ENCODE measurements at regions not wholly inside any gene's neighbourhood (a gene's known extent, or its start where the extent isn't known, plus 50 kb on each side); places are given as distances from the start of the nearest gene placed in this dataset.

DNA sequence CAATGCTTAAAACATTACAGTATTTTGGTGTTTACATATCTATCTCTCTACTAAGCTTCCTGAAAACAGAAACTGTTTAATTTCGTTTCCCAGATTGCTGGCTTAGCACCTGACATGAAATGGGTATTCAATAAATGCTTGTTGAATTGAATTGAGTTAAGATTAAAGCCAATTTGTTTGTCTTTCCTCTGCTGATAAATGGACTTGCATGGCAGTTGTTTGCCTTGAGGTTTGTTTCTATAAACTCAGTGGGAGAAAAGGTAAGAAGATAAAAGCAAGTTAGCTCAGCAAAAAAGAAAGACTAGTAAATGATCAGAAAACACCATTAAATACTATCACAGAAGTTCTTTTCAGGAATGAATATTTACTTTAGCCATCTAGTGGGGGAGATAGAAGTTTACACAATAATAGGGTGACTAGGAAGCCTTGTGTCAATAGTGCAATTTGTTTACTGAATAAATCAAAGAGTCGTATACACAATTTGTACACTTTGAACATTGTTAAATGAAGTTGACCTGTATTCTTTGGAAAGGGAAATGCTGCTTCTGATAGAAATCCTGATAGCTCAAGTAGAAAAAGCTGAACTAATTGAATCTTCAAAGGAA lies 754.5 kb upstream of the FAM98A start:
- no peak for DNase-seq

- no peak for DNase-seq
Observed at GRCh38 chr2:34349527-34349926, 750.4 kb upstream of the FAM98A start.

DNA sequence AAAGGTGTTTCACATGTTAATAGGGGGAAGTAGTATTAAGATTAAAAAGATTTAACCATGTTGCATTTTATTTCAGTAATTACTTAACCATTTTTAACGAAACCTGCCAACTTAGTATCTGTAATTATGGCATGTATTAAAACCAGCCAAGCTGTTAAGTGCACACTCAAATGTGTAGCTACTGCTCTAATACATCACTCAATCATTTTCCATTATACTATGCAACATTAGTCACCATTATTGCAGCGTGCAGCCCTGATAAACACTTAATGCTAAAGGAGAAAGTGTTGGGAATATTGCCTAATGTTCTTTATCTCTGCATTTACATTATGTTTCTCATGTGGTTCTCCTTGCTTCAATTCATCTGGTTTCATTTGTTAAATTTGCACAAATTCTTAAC lies 745.9 kb upstream of the FAM98A start:
- DNase-seq: no peak

GRCh38 chr2:34340307-34340706 lies 741.2 kb upstream of the FAM98A start:
- DNase-seq: no peak

DNA sequence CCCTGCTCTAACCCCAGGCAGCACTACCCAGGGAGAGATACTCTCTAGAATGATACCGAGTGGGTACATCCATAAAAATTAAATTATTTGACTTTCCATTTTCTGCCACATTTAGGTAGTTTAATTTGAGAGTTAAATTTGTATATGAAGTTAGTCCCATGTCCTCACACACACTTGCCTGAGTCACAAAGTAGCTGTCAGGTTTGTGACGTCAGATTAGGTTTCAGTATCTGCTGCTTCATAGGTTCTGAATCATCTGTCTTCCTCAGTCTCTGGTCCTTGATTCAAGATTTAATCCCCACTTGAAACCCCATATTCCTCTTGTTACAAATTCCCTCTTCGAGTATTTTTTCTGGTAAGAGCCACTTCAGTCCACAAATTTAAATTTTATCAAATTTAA lies 738.6 kb upstream of the FAM98A start:
- DNase-seq: no peak

GRCh38 chr2:34332813-34333212 lies 733.7 kb upstream of the FAM98A start:
- no peak for DNase-seq

DNA sequence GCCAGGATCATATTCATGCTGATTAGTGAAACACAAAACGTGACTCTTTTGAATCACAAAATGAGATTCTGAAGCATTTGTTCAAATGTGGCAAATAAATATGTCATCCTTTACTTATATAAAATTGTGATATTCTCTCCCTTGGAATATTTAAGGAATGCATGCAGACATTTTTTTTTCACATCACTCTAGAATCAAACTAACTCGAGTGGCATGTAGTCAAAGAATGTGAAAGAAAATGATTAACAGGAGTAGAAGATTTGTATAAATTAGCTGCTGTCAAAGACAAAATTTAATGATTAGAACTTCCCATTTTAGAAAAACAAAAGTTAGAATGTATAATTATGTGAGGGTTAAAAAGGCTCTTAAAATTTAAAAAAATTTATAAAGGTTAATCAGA lies 721.0 kb upstream of the FAM98A start:
- no peak for DNase-seq

DNA sequence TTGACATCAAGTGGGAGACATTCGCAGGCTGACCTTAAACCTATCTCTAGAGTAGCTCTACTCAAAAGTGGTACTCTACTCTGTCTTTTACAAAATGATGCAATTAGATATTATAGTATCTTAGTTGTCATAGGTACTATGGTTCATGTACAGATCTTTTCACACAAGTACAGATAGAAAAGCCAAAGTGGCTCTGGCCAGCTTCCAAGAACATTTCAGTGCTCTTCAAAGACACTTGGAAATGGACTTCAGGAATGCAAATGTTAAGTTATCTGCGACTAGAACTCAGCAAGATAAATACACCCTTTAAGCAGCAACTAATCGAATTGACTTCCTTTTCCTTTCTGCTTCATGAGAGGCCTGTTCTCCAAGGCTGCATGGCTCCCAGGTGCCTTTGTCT lies 718.7 kb upstream of the FAM98A start:
- no peak for DNase-seq

GRCh38 chr2:34316788-34317187 lies 717.7 kb upstream of the FAM98A start:
- DNase-seq: no peak

DNA sequence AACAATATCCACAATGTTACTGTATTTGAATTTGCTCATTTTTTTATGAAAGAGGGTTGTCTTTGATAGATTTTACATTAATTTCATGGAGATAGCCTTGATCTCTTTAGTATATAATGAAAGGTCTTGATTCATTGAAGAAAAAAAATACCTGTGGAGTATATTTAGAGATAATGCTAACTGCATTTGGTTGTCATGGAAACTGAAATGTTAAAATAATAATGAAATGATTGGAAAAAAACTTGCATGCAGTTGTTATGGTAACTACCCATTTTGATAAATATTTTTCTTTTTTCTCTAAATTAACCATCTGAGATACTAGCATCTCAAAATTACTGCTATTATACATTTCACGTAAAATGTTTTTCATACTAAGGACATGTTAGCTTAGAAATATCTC lies 712.7 kb upstream of the FAM98A start:
- no peak for DNase-seq

- DNase-seq: no peak
Observed at GRCh38 chr2:34308140-34308539, 709.0 kb upstream of the FAM98A start.

DNA sequence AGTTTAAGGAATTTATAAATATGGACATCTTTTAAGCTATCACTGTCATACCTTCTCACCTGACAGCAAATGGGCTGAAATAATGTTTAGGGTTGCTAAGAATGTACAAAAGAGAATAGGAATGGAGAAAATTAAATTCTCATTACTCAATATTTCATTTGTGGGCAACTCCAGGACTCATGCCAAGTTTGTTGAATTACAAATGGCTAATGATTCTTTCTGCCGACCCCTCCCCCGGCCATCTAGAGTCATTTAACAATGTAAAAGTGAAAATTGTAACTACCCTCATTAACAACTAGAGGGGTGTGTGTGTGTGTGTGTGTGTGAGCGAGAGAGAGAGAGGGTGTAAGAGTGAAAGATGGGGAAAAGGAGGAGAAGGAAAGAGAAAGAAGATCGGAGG lies 708.5 kb upstream of the FAM98A start:
- no peak for DNase-seq

DNA sequence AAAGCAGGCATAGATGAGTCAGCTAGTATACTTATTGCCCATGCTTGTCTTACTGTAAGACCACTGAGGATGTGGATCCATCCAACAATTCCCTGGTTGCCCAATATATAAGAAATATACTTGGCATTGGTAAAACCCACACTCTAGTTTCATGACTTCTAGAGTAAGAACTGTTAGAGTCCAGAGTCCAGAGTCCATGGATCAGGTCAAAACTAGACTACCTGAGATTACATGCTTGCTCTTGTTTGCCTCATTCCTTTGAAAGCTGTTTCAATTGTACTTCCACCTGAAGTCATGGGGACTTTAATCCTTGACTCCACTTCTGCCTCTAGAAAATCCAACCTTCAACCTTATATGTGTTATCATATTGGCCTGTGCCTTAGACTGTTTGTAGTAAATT lies 707.6 kb upstream of the FAM98A start:
- DNase-seq: no peak

DNA sequence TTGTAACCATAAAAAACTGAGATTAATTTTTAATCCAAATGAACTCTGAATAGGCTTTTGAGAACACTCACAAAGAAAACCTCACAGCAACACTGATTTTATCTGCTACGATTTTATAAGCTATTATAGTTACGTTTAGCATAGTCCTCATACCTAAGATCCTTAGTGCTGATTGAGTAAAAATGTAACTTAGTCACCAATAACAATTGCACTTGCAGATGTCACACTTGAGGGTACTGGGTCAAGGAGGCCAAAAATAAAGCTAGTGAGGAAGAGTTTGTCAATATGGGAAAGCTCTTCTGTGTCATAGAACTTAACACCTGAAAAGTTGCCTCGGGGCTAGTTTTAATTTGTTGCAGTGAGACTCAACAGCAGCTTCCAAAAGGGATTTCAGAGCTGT lies 706.5 kb upstream of the FAM98A start:
- DNase-seq: no peak

DNA sequence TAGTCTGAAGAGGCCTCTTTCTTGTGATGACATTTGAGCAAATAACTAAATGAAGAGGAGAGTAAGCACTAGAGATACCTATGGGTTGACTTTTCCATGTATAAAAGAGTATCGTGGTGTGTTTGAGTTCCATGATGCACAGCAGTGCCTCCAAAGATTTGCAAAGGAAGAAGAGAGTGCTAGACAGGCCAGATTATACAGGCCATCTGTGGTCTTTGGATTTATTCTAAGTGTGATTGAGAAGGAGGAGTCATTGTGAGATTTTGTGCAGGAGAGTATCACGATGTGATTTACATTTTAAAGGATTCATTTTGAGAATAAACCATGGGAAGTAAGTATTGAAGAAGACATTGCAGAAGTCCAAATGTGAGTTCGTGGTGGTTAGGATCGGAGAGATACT lies 695.9 kb upstream of the FAM98A start:
- no peak for DNase-seq

GRCh38 chr2:34291076-34291475 lies 692.0 kb upstream of the FAM98A start:
- no peak for DNase-seq

DNA sequence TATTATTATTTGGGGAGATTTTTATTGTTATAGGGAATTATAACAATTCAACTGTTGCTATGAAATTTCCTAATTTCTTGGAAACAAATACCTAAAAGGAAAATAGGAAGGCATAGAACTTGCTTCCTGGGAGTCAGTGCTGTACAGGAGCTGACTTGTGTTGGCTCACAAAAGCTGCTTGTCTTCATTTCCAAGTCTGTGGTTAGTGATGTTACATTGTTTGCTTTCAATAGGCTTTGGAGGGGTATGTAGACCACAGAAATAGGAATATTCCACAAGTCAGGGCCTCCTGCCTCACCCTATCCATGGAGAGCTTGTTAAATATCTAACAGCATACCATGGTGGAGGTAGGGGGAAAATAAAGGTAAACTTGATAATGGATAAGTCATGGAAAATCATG lies 688.9 kb upstream of the FAM98A start:
- DNase-seq: no peak

- DNase-seq: no peak
Observed at GRCh38 chr2:34280606-34281005, 681.5 kb upstream of the FAM98A start.

GRCh38 chr2:34266908-34267697 lies 668.0 kb upstream of the FAM98A start:
- DNase-seq: no peak

- no peak for DNase-seq
Observed at GRCh38 chr2:34261701-34262100, 662.6 kb upstream of the FAM98A start.

GRCh38 chr2:34254272-34254878 lies 655.3 kb upstream of the FAM98A start:
- no peak for DNase-seq

DNA sequence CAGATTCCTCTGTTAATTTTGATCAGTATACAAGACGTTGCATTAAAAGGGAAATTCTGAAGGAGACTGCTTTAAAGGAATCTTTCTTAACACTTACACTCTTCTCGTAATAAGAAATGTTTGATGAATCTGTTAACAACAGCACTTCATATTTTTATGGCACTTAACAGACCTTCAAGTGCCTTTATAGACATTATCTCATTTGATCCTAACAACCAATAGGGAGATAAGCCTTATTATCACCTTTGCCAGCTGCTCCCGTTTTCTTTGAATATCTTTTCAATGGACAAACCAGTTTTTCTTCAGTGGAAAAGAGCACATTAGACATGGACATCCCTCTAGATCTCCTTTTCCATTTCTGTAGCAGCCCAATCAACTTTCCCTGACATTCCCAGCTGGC lies 653.0 kb upstream of the FAM98A start:
- no peak for DNase-seq

DNA sequence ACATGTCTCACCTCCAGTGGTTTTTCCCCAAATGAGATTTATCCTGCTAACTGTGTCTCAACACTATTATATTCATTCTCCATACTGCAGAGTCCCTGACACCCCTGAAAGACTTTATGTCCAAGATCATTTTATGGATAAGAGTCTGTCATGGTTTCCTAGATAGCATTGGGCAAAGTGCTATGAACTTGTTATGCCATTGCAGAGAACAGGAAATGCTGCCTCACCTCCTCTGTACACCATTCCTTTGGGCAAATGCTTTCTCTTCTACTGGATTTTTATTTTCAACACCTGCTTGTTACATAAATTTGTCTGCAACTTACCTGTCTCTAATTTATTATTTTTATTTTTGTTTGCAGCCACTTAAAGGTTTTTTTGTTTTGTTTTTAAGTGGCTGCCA lies 652.5 kb upstream of the FAM98A start:
- DNase-seq: no peak

- no peak for DNase-seq
Observed at GRCh38 chr2:34244195-34244594, 645.1 kb upstream of the FAM98A start.

- no peak for DNase-seq
Observed at GRCh38 chr2:34242763-34243123, 643.6 kb upstream of the FAM98A start.
